Fibroblast of lung (primary cell): ENCODE measurements at regions not wholly inside any gene's neighbourhood (a gene's known extent, or its start where the extent isn't known, plus 50 kb on each side); places are given as distances from the start of the nearest gene placed in this dataset.

Experiments
- DNase-seq, 2 donors: peaks; one replicate each; pipeline versions ENCODE4 v3.0.0 to v3.0.0-alpha.2; 2010; ENCODE audit warnings: low read depth in 2 of 2
- H2AFZ ChIP-seq: 2 replicates; pipeline ENCODE4 v1.5.1; 2012; ENCODE audit warnings: low read length, control low read depth, inconsistent platforms
- H3K27ac ChIP-seq: 2 replicates; pipeline ENCODE4 v1.5.1; 2011; ENCODE audit warnings: low read length, control low read depth; ENCODE audit not compliant: insufficient read depth
- H3K27me3 ChIP-seq: 2 replicates; pipeline ENCODE4 v1.5.1; 2011; ENCODE audit warnings: mild to moderate bottlenecking, low read length; ENCODE audit not compliant: control insufficient read depth, insufficient read depth
- H3K36me3 ChIP-seq: 2 replicates; pipeline ENCODE4 v1.5.1; 2011; ENCODE audit warnings: low read length; ENCODE audit not compliant: control insufficient read depth, insufficient read depth
- H3K4me1 ChIP-seq: 2 replicates; pipeline ENCODE4 v1.5.1; 2011; ENCODE audit warnings: low read length; ENCODE audit not compliant: control insufficient read depth, insufficient read depth; ENCODE audit errors: extremely low read depth
- H3K4me2 ChIP-seq: 2 replicates; pipeline ENCODE4 v1.5.1; 2011; ENCODE audit warnings: low read length, control low read depth; ENCODE audit not compliant: insufficient read depth; ENCODE audit errors: extremely low read depth
- H3K4me3 ChIP-seq, 4 experiments: fragments of 200-600 bp in 1 of 4; sonication (generic) in 1 of 4; replicated peaks in 1 of 4; 2 replicates each; pipeline ENCODE4 v1.5.1; 2011 to 2016; ENCODE audit warnings: low read length in 4 of 4, low read depth in 3 of 4, mild to moderate bottlenecking in 3 of 4, control low read depth in 2 of 4, inconsistent platforms in 1 of 4, mixed read lengths in 1 of 4; ENCODE audit not compliant: insufficient read depth in 1 of 4; ENCODE audit errors: control extremely low read depth in 1 of 4
- H3K79me2 ChIP-seq: 2 replicates; pipeline ENCODE4 v1.5.1; 2012; ENCODE audit warnings: mild to moderate bottlenecking, low read length, inconsistent platforms; ENCODE audit not compliant: control insufficient read depth, insufficient read depth
- H3K9ac ChIP-seq: 2 replicates; pipeline ENCODE4 v1.5.1; 2011; ENCODE audit warnings: mild to moderate bottlenecking, low read length, control low read depth; ENCODE audit not compliant: insufficient read depth
- H3K9me3 ChIP-seq: 2 replicates; pipeline ENCODE4 v1.5.1; 2012; ENCODE audit warnings: low read depth, low read length; ENCODE audit not compliant: control insufficient read depth, insufficient read depth
- H4K20me1 ChIP-seq: 2 replicates; pipeline ENCODE4 v1.5.1; 2011; ENCODE audit warnings: low read length; ENCODE audit not compliant: control insufficient read depth, insufficient read depth; ENCODE audit errors: extremely low read depth
- CTCF ChIP-seq, 2 donors: IDR thresholded peaks in 1 of 2; conservative IDR thresholded peaks in 1 of 2; 1 replicate in 1 of 2; 2 replicates in 1 of 2; pipeline ENCODE4 v1.5.1; 2011 to 2012; ENCODE audit warnings: low read length in 2 of 2, control low read depth in 1 of 2, inconsistent platforms in 1 of 2, low read depth in 1 of 2, mild to moderate bottlenecking in 1 of 2
- EZH2 ChIP-seq: IDR thresholded peaks from 2 replicates; pipeline ENCODE4 v1.5.1; 2012; ENCODE audit warnings: low read length, control low read depth, mild to moderate bottlenecking; ENCODE audit errors: missing control alignments

- Histone ChIP-seq H3K4me3 (no peak overlapping the region), H3K9me3 (no peaks in the 10 kb centered on the region), H3K27ac (no peak overlapping the region), H3K9ac (no peak overlapping the region), H2AFZ (no peak overlapping the region), H4K20me1 (no peaks in the 10 kb centered on the region), H3K79me2 (no peaks in the 10 kb centered on the region), H3K4me1 (no peaks in the 10 kb centered on the region), H3K36me3 (no peaks in the 10 kb centered on the region), H3K27me3 (no peaks in the 10 kb centered on the region), H3K4me2 (no peak overlapping the region)
- peak in 1 of 2 donors; percentile 95 for DNase-seq
- TF ChIP-seq EZH2 (no peak), CTCF (conservative IDR thresholded peaks at IDR 0.05 in 1 of 2, IDR thresholded peaks at IDR 0.05 in 1 of 2; ENCODE audit: low read depth in 1 of 2, low read length in 2 of 2) (no peak)
These were observed 80.3 kb downstream of the GJA1 start for GRCh38 chr6:121515630-121516265.

- Histone ChIP-seq H3K4me1 (no peaks in the 10 kb centered on the region), H3K9ac (no peak overlapping the region), H3K79me2 (no peaks in the 10 kb centered on the region), H4K20me1 (no peaks in the 10 kb centered on the region), H3K27ac (no peak overlapping the region), H3K27me3 (no peaks in the 10 kb centered on the region), H3K9me3 (no peaks in the 10 kb centered on the region), H3K4me3 (no peak overlapping the region), H2AFZ (no peak overlapping the region), H3K36me3 (no peaks in the 10 kb centered on the region), H3K4me2 (no peak overlapping the region)
- peak in 1 of 2 donors; percentile 87 for DNase-seq
- no peak for TF ChIP-seq EZH2
- TF ChIP-seq CTCF (conservative IDR thresholded peaks at IDR 0.05 in 1 of 2, IDR thresholded peaks at IDR 0.05 in 1 of 2; ENCODE audit: low read depth in 1 of 2, low read length in 2 of 2), result no peak
These were observed 80.9 kb downstream of the GJA1 start for GRCh38 chr6:121516331-121516730.

GRCh38 chr6:121520337-121521163, 85.1 kb downstream of the GJA1 start:
- H3K79me2 ChIP-seq, result no peaks in the 10 kb centered on the region
- H2AFZ ChIP-seq, result no peak overlapping the region
- no peak for TF ChIP-seq CTCF (conservative IDR thresholded peaks at IDR 0.05 in 1 of 2, IDR thresholded peaks at IDR 0.05 in 1 of 2; ENCODE audit: low read depth in 1 of 2, low read length in 2 of 2)
- no peak for TF ChIP-seq EZH2
- no peaks in the 10 kb centered on the region for H4K20me1 ChIP-seq
- H3K4me1 ChIP-seq, result peaks cover 5% of the 10 kb centered on the region
- H3K27me3 ChIP-seq, result no peaks in the 10 kb centered on the region
- no peaks in the 10 kb centered on the region for H3K36me3 ChIP-seq
- H3K27ac ChIP-seq, result no peak overlapping the region
- no peak overlapping the region for H3K4me2 ChIP-seq
- no peak overlapping the region for H3K9ac ChIP-seq
- peak; percentile 58 to 98 for DNase-seq
- H3K4me3 ChIP-seq, result no peak overlapping the region
- no peaks in the 10 kb centered on the region for H3K9me3 ChIP-seq
